ENCODE measurements at regions not wholly inside any gene's neighbourhood (a gene's known extent, or its start where the extent isn't known, plus 50 kb on each side); places are given as distances from the start of the nearest gene placed in this dataset.
A peak's percentile ranks its signal among the peaks of the same experiment; 100 is the strongest.

- no peaks in the 10 kb centered on the region for H3K9me3 ChIP-seq (ENCODE audit: insufficient read depth, low read depth, low read length)
- H3K14ac ChIP-seq (ENCODE audit: low read length) = no peak overlapping the region
- H3K18ac ChIP-seq (ENCODE audit: low read length) = no peak overlapping the region
- no CpG with 5 or more reads among the region's 3 CpGs for WGBS (ENCODE audit: extremely low coverage, insufficient coverage, insufficient read length)
- H2BK120ac ChIP-seq (ENCODE audit: insufficient read depth, low read length, poor library complexity) = no peak overlapping the region
- H2BK12ac ChIP-seq (ENCODE audit: low read length) = no peak overlapping the region
- H3K4ac ChIP-seq (ENCODE audit: low read depth, low read length) = no peak overlapping the region
- H3K27me3 ChIP-seq (ENCODE audit: insufficient read depth, low read length) = no peaks in the 10 kb centered on the region
- no peak overlapping the region for H2AFZ ChIP-seq (ENCODE audit: insufficient read depth, low read length, poor library complexity)
- H3K36me3 ChIP-seq (ENCODE audit: control insufficient read depth in 1 of 2, insufficient read depth in 2 of 2, low read length in 2 of 2) = no peaks in the 10 kb centered on the region
- no peak overlapping the region for H3K9ac ChIP-seq (ENCODE audit: low read length)
- H2BK5ac ChIP-seq (ENCODE audit: low read depth, low read length, poor library complexity) = no peak overlapping the region
- no peak overlapping the region for H4K91ac ChIP-seq (ENCODE audit: low read depth, low read length)
- H3K23ac ChIP-seq (ENCODE audit: low read length) = no peak overlapping the region
- no peak overlapping the region for H3K4me2 ChIP-seq (ENCODE audit: low read length)
- no peak overlapping the region for H3K4me3 ChIP-seq (ENCODE audit: low read depth, low read length)
- peaks cover 4% of the 10 kb centered on the region for H3K79me2 ChIP-seq (ENCODE audit: control insufficient read depth, insufficient read depth, low read length, poor library complexity)
- no peak overlapping the region for H2AK5ac ChIP-seq (ENCODE audit: low read length)
- H3K79me1 ChIP-seq (ENCODE audit: low read length) = peaks cover 24% of the 10 kb centered on the region
- no peak overlapping the region for H4K8ac ChIP-seq (ENCODE audit: low read depth, low read length)
- H3K4me1 ChIP-seq (ENCODE audit: control insufficient read depth in 1 of 2, insufficient read depth in 2 of 2, low read length in 2 of 2) = peaks cover 0 to 8% of the 10 kb centered on the region in 2 experiments
- no peak overlapping the region for H4K12ac ChIP-seq (ENCODE audit: low read depth, low read length)
- H3K27ac ChIP-seq (ENCODE audit: low read depth, low read length) = no peak overlapping the region
- DNase-seq = no peak
These were observed 165.8 kb upstream of the HMCN1 start for GRCh38 chr1:185568155-185569123.

GRCh38 chr1:185567440-185567839, 166.8 kb upstream of the HMCN1 start:
- H3K27me3 ChIP-seq (ENCODE audit: insufficient read depth, low read length) = no peaks in the 10 kb centered on the region
- no peak overlapping the region for H3K4ac ChIP-seq (ENCODE audit: low read depth, low read length)
- no peak overlapping the region for H2BK5ac ChIP-seq (ENCODE audit: low read depth, low read length, poor library complexity)
- peaks cover 4% of the 10 kb centered on the region for H3K79me2 ChIP-seq (ENCODE audit: control insufficient read depth, insufficient read depth, low read length, poor library complexity)
- no peak for DNase-seq
- H3K9ac ChIP-seq (ENCODE audit: low read length) = no peak overlapping the region
- H4K8ac ChIP-seq (ENCODE audit: low read depth, low read length) = no peak overlapping the region
- no peak overlapping the region for H2AFZ ChIP-seq (ENCODE audit: insufficient read depth, low read length, poor library complexity)
- no peak overlapping the region for H3K23ac ChIP-seq (ENCODE audit: low read length)
- WGBS (ENCODE audit: extremely low coverage, insufficient coverage, insufficient read length) = no CpG with 5 or more reads among the region's 2 CpGs
- peaks cover 0 to 8% of the 10 kb centered on the region in 2 experiments for H3K4me1 ChIP-seq (ENCODE audit: control insufficient read depth in 1 of 2, insufficient read depth in 2 of 2, low read length in 2 of 2)
- H3K4me2 ChIP-seq (ENCODE audit: low read length) = no peak overlapping the region
- peak overlapping the region; percentile 65 for H4K91ac ChIP-seq (ENCODE audit: low read depth, low read length)
- peak overlapping the region; percentile 75 for H2AK5ac ChIP-seq (ENCODE audit: low read length)
- H3K36me3 ChIP-seq (ENCODE audit: control insufficient read depth in 1 of 2, insufficient read depth in 2 of 2, low read length in 2 of 2) = no peaks in the 10 kb centered on the region
- H3K4me3 ChIP-seq (ENCODE audit: low read depth, low read length) = no peak overlapping the region
- no peak overlapping the region for H2BK120ac ChIP-seq (ENCODE audit: insufficient read depth, low read length, poor library complexity)
- H3K18ac ChIP-seq (ENCODE audit: low read length) = no peak overlapping the region
- H2BK12ac ChIP-seq (ENCODE audit: low read length) = peak overlapping the region; percentile 91
- peaks cover 24% of the 10 kb centered on the region for H3K79me1 ChIP-seq (ENCODE audit: low read length)
- no peak overlapping the region for H3K27ac ChIP-seq (ENCODE audit: low read depth, low read length)
- no peak overlapping the region for H3K14ac ChIP-seq (ENCODE audit: low read length)
- H3K9me3 ChIP-seq (ENCODE audit: insufficient read depth, low read depth, low read length) = no peaks in the 10 kb centered on the region
- H4K12ac ChIP-seq (ENCODE audit: low read depth, low read length) = no peak overlapping the region

GRCh38 chr1:185566995-185567394, 167.2 kb upstream of the HMCN1 start:
- H3K4me3 ChIP-seq (ENCODE audit: low read depth, low read length) = no peak overlapping the region
- no peak overlapping the region for H3K23ac ChIP-seq (ENCODE audit: low read length)
- no peak overlapping the region for H3K27ac ChIP-seq (ENCODE audit: low read depth, low read length)
- H3K14ac ChIP-seq (ENCODE audit: low read length) = no peak overlapping the region
- H3K4me2 ChIP-seq (ENCODE audit: low read length) = no peak overlapping the region
- H3K79me1 ChIP-seq (ENCODE audit: low read length) = peaks cover 26% of the 10 kb centered on the region
- no peak overlapping the region for H3K4ac ChIP-seq (ENCODE audit: low read depth, low read length)
- H2AK5ac ChIP-seq (ENCODE audit: low read length) = no peak overlapping the region
- H3K9me3 ChIP-seq (ENCODE audit: insufficient read depth, low read depth, low read length) = no peaks in the 10 kb centered on the region
- no peak overlapping the region for H4K8ac ChIP-seq (ENCODE audit: low read depth, low read length)
- H3K9ac ChIP-seq (ENCODE audit: low read length) = no peak overlapping the region
- peaks cover 0 to 8% of the 10 kb centered on the region in 2 experiments for H3K4me1 ChIP-seq (ENCODE audit: control insufficient read depth in 1 of 2, insufficient read depth in 2 of 2, low read length in 2 of 2)
- no peak overlapping the region for H4K12ac ChIP-seq (ENCODE audit: low read depth, low read length)
- H2AFZ ChIP-seq (ENCODE audit: insufficient read depth, low read length, poor library complexity) = no peak overlapping the region
- H2BK5ac ChIP-seq (ENCODE audit: low read depth, low read length, poor library complexity) = no peak overlapping the region
- DNase-seq = no peak
- H2BK120ac ChIP-seq (ENCODE audit: insufficient read depth, low read length, poor library complexity) = no peak overlapping the region
- no peaks in the 10 kb centered on the region for H3K27me3 ChIP-seq (ENCODE audit: insufficient read depth, low read length)
- no peak overlapping the region for H3K18ac ChIP-seq (ENCODE audit: low read length)
- H3K79me2 ChIP-seq (ENCODE audit: control insufficient read depth, insufficient read depth, low read length, poor library complexity) = peaks cover 4% of the 10 kb centered on the region
- no peak overlapping the region for H2BK12ac ChIP-seq (ENCODE audit: low read length)
- H3K36me3 ChIP-seq (ENCODE audit: control insufficient read depth in 1 of 2, insufficient read depth in 2 of 2, low read length in 2 of 2) = no peaks in the 10 kb centered on the region
- H4K91ac ChIP-seq (ENCODE audit: low read depth, low read length) = no peak overlapping the region
- no CpG with 5 or more reads among the region's 4 CpGs for WGBS (ENCODE audit: extremely low coverage, insufficient coverage, insufficient read length)

- WGBS (ENCODE audit: extremely low coverage, insufficient coverage, insufficient read length) = no CpG with 5 or more reads among the region's 5 CpGs
These were observed 168.9 kb upstream of the HMCN1 start for GRCh38 chr1:185565302-185565701.

More at GRCh38 chr1:185565302-185565701, 168.9 kb upstream of the HMCN1 start:
- H2AFZ ChIP-seq (ENCODE audit: insufficient read depth, low read length, poor library complexity) = no peak overlapping the region
- no peak overlapping the region for H3K23ac ChIP-seq (ENCODE audit: low read length)
- peak overlapping the region; percentile 62 for H4K91ac ChIP-seq (ENCODE audit: low read depth, low read length)
- no peak overlapping the region for H3K18ac ChIP-seq (ENCODE audit: low read length)
- H3K36me3 ChIP-seq (ENCODE audit: control insufficient read depth in 1 of 2, insufficient read depth in 2 of 2, low read length in 2 of 2) = no peaks in the 10 kb centered on the region
- H3K27me3 ChIP-seq (ENCODE audit: insufficient read depth, low read length) = no peaks in the 10 kb centered on the region
- no peaks in the 10 kb centered on the region for H3K9me3 ChIP-seq (ENCODE audit: insufficient read depth, low read depth, low read length)
- H3K4me1 ChIP-seq (ENCODE audit: control insufficient read depth in 1 of 2, insufficient read depth in 2 of 2, low read length in 2 of 2) = peaks cover 0 to 11% of the 10 kb centered on the region in 2 experiments
- H2AK5ac ChIP-seq (ENCODE audit: low read length) = no peak overlapping the region
- H2BK5ac ChIP-seq (ENCODE audit: low read depth, low read length, poor library complexity) = peak overlapping the region; percentile 95
- peak overlapping the region; percentile 16 for H4K8ac ChIP-seq (ENCODE audit: low read depth, low read length)
- no peak overlapping the region for H3K4me2 ChIP-seq (ENCODE audit: low read length)
- no peak overlapping the region for H3K4ac ChIP-seq (ENCODE audit: low read depth, low read length)
- no peak overlapping the region for H2BK12ac ChIP-seq (ENCODE audit: low read length)
- peak overlapping the region; percentile 91 for H2BK120ac ChIP-seq (ENCODE audit: insufficient read depth, low read length, poor library complexity)
- H4K12ac ChIP-seq (ENCODE audit: low read depth, low read length) = no peak overlapping the region
- H3K9ac ChIP-seq (ENCODE audit: low read length) = no peak overlapping the region
- H3K14ac ChIP-seq (ENCODE audit: low read length) = peak overlapping the region; percentile 84
- DNase-seq = peak; percentile 89 to 98
- peaks cover 33% of the 10 kb centered on the region for H3K79me1 ChIP-seq (ENCODE audit: low read length)
- H3K79me2 ChIP-seq (ENCODE audit: control insufficient read depth, insufficient read depth, low read length, poor library complexity) = peaks cover 4% of the 10 kb centered on the region
- H3K27ac ChIP-seq (ENCODE audit: low read depth, low read length) = peak overlapping the region; percentile 98
- H3K4me3 ChIP-seq (ENCODE audit: low read depth, low read length) = no peak overlapping the region
